SK-N-MC (cell line): ENCODE measurements at regions not wholly inside any gene's neighbourhood (a gene's known extent, or its start where the extent isn't known, plus 50 kb on each side); places are given as distances from the start of the nearest gene placed in this dataset.

Experiments used
- EZH2 ChIP-seq: fragments of 200-600 bp; sonication (generic); IDR thresholded peaks from one replicate; pipeline ENCODE4 v1.6.1; 2017; ENCODE audit warnings: antibody characterized with exemption
- POLR2AphosphoS5 ChIP-seq: IDR thresholded peaks from 2 replicates; pipeline ENCODE4 v1.6.1; 2012; ENCODE audit warnings: mild to moderate bottlenecking, low read depth, low read length, borderline replicate concordance

GRCh38 chr11:38100836-38101462, 1502.9 kb upstream of the RAG2 start:
- TF ChIP-seq POLR2AphosphoS5 (no peak), EZH2 (no peak)
